ENCODE measurements at regions not wholly inside any gene's neighbourhood (a gene's known extent, or its start where the extent isn't known, plus 50 kb on each side); places are given as distances from the start of the nearest gene placed in this dataset.
A peak's percentile ranks its signal among the peaks of the same experiment; 100 is the strongest.

- no peak for DNase-seq
- TF ChIP-seq CTCF (IDR thresholded peaks at IDR 0.05) (no peak), POLR2AphosphoS5 (IDR thresholded peaks at IDR 0.05) (no peak)
- Histone ChIP-seq H3K27ac (no peak overlapping the region), H3K36me3 (no peaks in the 10 kb centered on the region), H3K9me3 (no peaks in the 10 kb centered on the region), H3K27me3 (no peaks in the 10 kb centered on the region), H3K4me3 (no peak overlapping the region), H3K4me1 (no peaks in the 10 kb centered on the region)
- 62 to 80% methylated on average over 5 of the region's 5 CpGs for WGBS, 2 donors
- intact Hi-C loops (cut with DNase I) = no loop called here
Measured at GRCh38 chr5:143649937-143650621, 161.9 kb upstream of the HMHB1 start.

DNA sequence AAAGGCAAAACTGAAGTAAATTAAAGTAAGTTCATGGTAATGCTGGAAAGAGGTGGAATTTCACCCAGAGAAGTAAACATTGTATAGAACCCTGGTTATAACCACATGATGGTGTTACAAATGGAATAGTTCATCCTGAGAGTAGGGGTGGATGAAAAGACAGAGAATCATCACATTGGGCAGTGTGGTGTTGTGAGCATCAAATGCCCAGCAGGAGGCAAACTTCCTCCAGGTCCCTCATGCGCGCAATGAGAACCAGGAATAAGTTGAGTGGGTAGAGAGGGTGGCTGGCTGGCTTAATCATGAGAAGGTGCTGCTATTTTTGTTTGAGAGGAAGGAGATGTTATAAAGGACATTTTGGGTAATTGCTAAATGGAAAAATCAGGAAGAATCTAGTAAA is 163.3 kb upstream of the HMHB1 start:
- Histone ChIP-seq H3K27me3 (no peaks in the 10 kb centered on the region), H3K4me3 (no peak overlapping the region), H3K36me3 (no peaks in the 10 kb centered on the region), H3K9me3 (no peaks in the 10 kb centered on the region), H3K4me1 (no peaks in the 10 kb centered on the region), H3K27ac (no peak overlapping the region)
- 94 to 96% methylated on average over 2 of the region's 2 CpGs for WGBS, 2 donors
- TF ChIP-seq POLR2A (IDR thresholded peaks at IDR 0.05) (no peak), CTCF (IDR thresholded peaks at IDR 0.05) (no peak), POLR2AphosphoS5 (IDR thresholded peaks at IDR 0.05) (no peak), EP300 (IDR thresholded peaks at IDR 0.05) (no peak)
- intact Hi-C loops (cut with DNase I) = no loop called here
- DNase-seq = no peak

GRCh38 chr5:143646961-143647360 is 165.0 kb upstream of the HMHB1 start:
- Histone ChIP-seq H3K27ac (no peak overlapping the region), H3K36me3 (no peaks in the 10 kb centered on the region), H3K9me3 (no peaks in the 10 kb centered on the region), H3K4me1 (no peaks in the 10 kb centered on the region), H3K4me3 (peak overlapping the region in 3 of 4 donors; percentile 16 to 20 (median 18)), H3K27me3 (no peaks in the 10 kb centered on the region)
- TF ChIP-seq CTCF (IDR thresholded peaks at IDR 0.05) = no peak
- no peak for TF ChIP-seq EP300 (IDR thresholded peaks at IDR 0.05)
- TF ChIP-seq POLR2A (IDR thresholded peaks at IDR 0.05) = no peak
- no peak for TF ChIP-seq POLR2AphosphoS5 (IDR thresholded peaks at IDR 0.05)
- intact Hi-C loops (cut with DNase I) = no loop called here
- 66 to 74% methylated on average over 14 of the region's 14 CpGs for WGBS, 2 donors
- DNase-seq = no peak

DNA sequence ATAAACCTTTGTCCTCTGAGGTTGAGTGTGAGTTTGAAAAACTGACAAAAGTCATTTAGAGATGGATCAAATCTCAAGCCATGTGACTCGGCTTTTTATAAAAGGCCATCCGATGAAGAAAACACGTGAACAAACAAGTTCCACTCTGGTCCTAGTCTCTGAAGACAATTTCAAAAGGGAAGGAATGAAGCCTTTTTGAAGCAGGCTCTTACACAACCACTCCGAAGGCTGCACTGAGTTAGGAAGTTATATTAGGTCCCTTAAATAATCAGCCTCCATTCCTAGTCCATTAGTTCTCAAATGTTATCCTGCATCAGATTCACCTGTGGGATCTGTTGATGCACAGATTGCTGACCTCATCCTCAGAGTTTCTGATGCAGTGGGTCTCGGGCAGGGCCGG is 166.6 kb upstream of the HMHB1 start:
- intact Hi-C loops (cut with DNase I) = no loop called here
- no peaks in the 10 kb centered on the region for H3K9me3 ChIP-seq
- H3K4me1 ChIP-seq = no peaks in the 10 kb centered on the region
- H3K27me3 ChIP-seq = no peaks in the 10 kb centered on the region
- TF ChIP-seq CTCF (IDR thresholded peaks at IDR 0.05) = no peak
- no peak for TF ChIP-seq EP300 (IDR thresholded peaks at IDR 0.05)
- no peak for TF ChIP-seq POLR2AphosphoS5 (IDR thresholded peaks at IDR 0.05)
- TF ChIP-seq POLR2A (IDR thresholded peaks at IDR 0.05) = no peak
- no peak overlapping the region for H3K27ac ChIP-seq
- H3K4me3 ChIP-seq = no peak overlapping the region
- 95 to 96% methylated on average over 6 of the region's 6 CpGs for WGBS, 2 donors
- no peak for DNase-seq
- H3K36me3 ChIP-seq = no peaks in the 10 kb centered on the region

GRCh38 chr5:143644727-143645126 is 167.2 kb upstream of the HMHB1 start:
- 51 to 74% methylated on average over 3 of the region's 3 CpGs for WGBS, 2 donors
- TF ChIP-seq EP300 (IDR thresholded peaks at IDR 0.05) (no peak), POLR2AphosphoS5 (IDR thresholded peaks at IDR 0.05) (no peak), CTCF (IDR thresholded peaks at IDR 0.05) (no peak)

More at GRCh38 chr5:143644727-143645126, 167.2 kb upstream of the HMHB1 start:
- no peaks in the 10 kb centered on the region for H3K27me3 ChIP-seq
- no peak overlapping the region for H3K4me3 ChIP-seq
- intact Hi-C loops (cut with DNase I) = no loop called here
- no peak for DNase-seq
- no peaks in the 10 kb centered on the region for H3K4me1 ChIP-seq
- H3K36me3 ChIP-seq = no peaks in the 10 kb centered on the region
- H3K9me3 ChIP-seq = no peaks in the 10 kb centered on the region
- H3K27ac ChIP-seq = no peak overlapping the region

Data from sigmoid colon (tissue), 6 donors.